ENCODE measurements at regions not wholly inside any gene's neighbourhood (a gene's known extent, or its start where the extent isn't known, plus 50 kb on each side); places are given as distances from the start of the nearest gene placed in this dataset.

GRCh38 chr19:30158893-30159245 lies 213.3 kb upstream of the ZNF536 start:
- Histone ChIP-seq H3K9ac (ENCODE audit: low read length) (no peak overlapping the region), H3K4me1 (ENCODE audit: control insufficient read depth in 1 of 2, insufficient read depth in 2 of 2, low read length in 2 of 2) (no peaks in the 10 kb centered on the region), H4K20me1 (ENCODE audit: insufficient read depth) (no peaks in the 10 kb centered on the region), H3K79me2 (ENCODE audit: insufficient read depth, low read length) (no peaks in the 10 kb centered on the region), H3K27ac (ENCODE audit: low read depth, low read length) (no peak overlapping the region), H2AFZ (ENCODE audit: low read depth, low read length, poor library complexity, severe bottlenecking) (no peak overlapping the region), H3K9me2 (ENCODE audit: insufficient read depth) (no peaks in the 10 kb centered on the region), H3K36me3 (ENCODE audit: control insufficient read depth in 1 of 2, insufficient read depth in 2 of 2, low read length in 2 of 2) (no peaks in the 10 kb centered on the region), H3K4me3 (replicated peaks in 1 of 2; ENCODE audit: low read depth in 1 of 2, low read length in 2 of 2) (no peak overlapping the region), H3K4me2 (ENCODE audit: low read length) (no peak overlapping the region), H3K27me3 (ENCODE audit: insufficient read depth, low read length) (peaks cover 41% of the 10 kb centered on the region; the same call in 1 of the 2 replicates), H3K9me3 (ENCODE audit: control insufficient read depth in 1 of 2, insufficient read depth in 1 of 2, low read depth in 1 of 2, low read length in 2 of 2) (no peaks in the 10 kb centered on the region)
- BruUV-seq (replicated peaks) = no TSS peak
- RAD21 ChIA-PET (ENCODE audit: low non-redundant PET in 1 of 2, low total read pairs in 2 of 2, uncharacterized antibody in 2 of 2, unreplicated experiment in 2 of 2) = no interaction called here
- CTCF ChIA-PET = no interaction called here
- no peak for DNase-seq (ENCODE audit: low read depth, low spot score)
- no peak for ATAC-seq
- no peak for TF ChIP-seq SIN3A (IDR thresholded peaks at IDR 0.05; ENCODE audit: low read depth)
- TF ChIP-seq SRF (IDR thresholded peaks at IDR 0.05; ENCODE audit: low read depth) = no peak
- no peak for TF ChIP-seq CTCF (IDR thresholded peaks at IDR 0.05 in 2 of 3, conservative IDR thresholded peaks at IDR 0.05 in 1 of 3; ENCODE audit: borderline replicate concordance in 1 of 3, insufficient read depth in 1 of 3, low read depth in 2 of 3, low read length in 2 of 3)
- TF ChIP-seq JUND (IDR thresholded peaks at IDR 0.05) = no peak
- TF ChIP-seq EZH2 (IDR thresholded peaks at IDR 0.05) = no peak
- no peak for TF ChIP-seq ATF3 (IDR thresholded peaks at IDR 0.05)
- no peak for TF ChIP-seq ZBTB33 (IDR thresholded peaks at IDR 0.05; ENCODE audit: extremely low read depth, insufficient replicate concordance, low read length)
- TF ChIP-seq ZNF274 (IDR thresholded peaks at IDR 0.05; ENCODE audit: low read depth, low read length) = no peak
- no peak for TF ChIP-seq YY1 (IDR thresholded peaks at IDR 0.05; ENCODE audit: extremely low read depth, insufficient replicate concordance, low read depth, low read length)
- TF ChIP-seq FOSL1 (IDR thresholded peaks at IDR 0.05; ENCODE audit: low read depth) = no peak
- TF ChIP-seq RAD21 (IDR thresholded peaks at IDR 0.05; ENCODE audit: low read depth) = no peak
- no peak for TF ChIP-seq CBX3 (IDR thresholded peaks at IDR 0.05; ENCODE audit: low read depth)
- intact Hi-C loops (cut with micrococcal nuclease) = no loop called here
- POLR2A ChIA-PET = no interaction called here
